ENCODE measurements at regions not wholly inside any gene's neighbourhood (a gene's known extent, or its start where the extent isn't known, plus 50 kb on each side); places are given as distances from the start of the nearest gene placed in this dataset.

- DNase-seq, result no peak
These were observed 369.2 kb upstream of the MCTP2 start for GRCh38 chr15:93861956-93862741.

GRCh38 chr15:93861413-93861812 is 369.9 kb upstream of the MCTP2 start:
- DNase-seq, result no peak

- DNase-seq, result no peak
These were observed 370.7 kb upstream of the MCTP2 start for GRCh38 chr15:93860701-93861100.

- DNase-seq, result no peak
These were observed 372.2 kb upstream of the MCTP2 start for GRCh38 chr15:93859176-93859575.

- DNase-seq, result no peak
These were observed 376.1 kb upstream of the MCTP2 start for GRCh38 chr15:93855181-93855826.

GRCh38 chr15:93854088-93854487 is 377.3 kb upstream of the MCTP2 start:
- DNase-seq, result no peak

GRCh38 chr15:93852761-93853160 is 378.6 kb upstream of the MCTP2 start:
- no peak for DNase-seq

- DNase-seq, result no peak
These were observed 382.9 kb upstream of the MCTP2 start for GRCh38 chr15:93848490-93848889.

GRCh38 chr15:93848076-93848475 is 383.3 kb upstream of the MCTP2 start:
- no peak for DNase-seq

GRCh38 chr15:93846148-93846547 is 385.2 kb upstream of the MCTP2 start:
- DNase-seq, result no peak

- DNase-seq, result no peak
These were observed 393.9 kb upstream of the MCTP2 start for GRCh38 chr15:93837450-93837849.

GRCh38 chr15:93835344-93835743 is 396.0 kb upstream of the MCTP2 start:
- DNase-seq, result no peak

GRCh38 chr15:93831641-93832040 is 399.7 kb upstream of the MCTP2 start:
- DNase-seq, result no peak

GRCh38 chr15:93830221-93831080 is 400.9 kb upstream of the MCTP2 start:
- DNase-seq, result no peak

- DNase-seq, result no peak
These were observed 402.1 kb upstream of the MCTP2 start for GRCh38 chr15:93829115-93829870.

- no peak for DNase-seq
These were observed 404.6 kb upstream of the MCTP2 start for GRCh38 chr15:93826790-93827189.

GRCh38 chr15:93826293-93826692 is 405.1 kb upstream of the MCTP2 start:
- DNase-seq, result no peak

GRCh38 chr15:93825682-93826081 is 405.7 kb upstream of the MCTP2 start:
- DNase-seq, result no peak

- DNase-seq, result no peak
These were observed 407.1 kb upstream of the MCTP2 start for GRCh38 chr15:93823971-93824913.

- DNase-seq, result no peak
These were observed 410.8 kb upstream of the MCTP2 start for GRCh38 chr15:93820566-93820965.

GRCh38 chr15:93819826-93820225 is 411.5 kb upstream of the MCTP2 start:
- DNase-seq, result no peak

GRCh38 chr15:93816815-93817214 is 414.5 kb upstream of the MCTP2 start:
- no peak for DNase-seq
